Rectal smooth muscle tissue (tissue), 1 donor: ENCODE measurements at regions not wholly inside any gene's neighbourhood (a gene's known extent, or its start where the extent isn't known, plus 50 kb on each side); places are given as distances from the start of the nearest gene placed in this dataset.
"Not testable (repeated sequence)": the region's sequence is repeated elsewhere in the genome, so short reads cannot be mapped to it uniquely, and the experiment has no call there.

Source experiments
- H3K27ac ChIP-seq: one replicate; pipeline ENCODE4 v1.7.0; 2013; ENCODE audit warnings: low read depth, low read length, inconsistent platforms
- H3K27me3 ChIP-seq: one replicate; pipeline ENCODE4 v1.7.0; 2013; ENCODE audit warnings: low read length; ENCODE audit not compliant: control insufficient read depth, insufficient read depth
- H3K36me3 ChIP-seq: one replicate; pipeline ENCODE4 v1.7.0; 2013; ENCODE audit warnings: low read length; ENCODE audit not compliant: control insufficient read depth, insufficient read depth
- H3K4me1 ChIP-seq: one replicate; pipeline ENCODE4 v1.7.0; 2013; ENCODE audit warnings: low read length; ENCODE audit not compliant: control insufficient read depth, insufficient read depth
- H3K4me3 ChIP-seq: one replicate; pipeline ENCODE4 v1.7.0; 2013; ENCODE audit warnings: low read length
- H3K9ac ChIP-seq: one replicate; pipeline ENCODE4 v1.7.0; 2013; ENCODE audit warnings: low read length

- Histone ChIP-seq H3K27ac (no peak overlapping the region), H3K9ac (no peak overlapping the region), H3K4me3 (no peak overlapping the region), H3K4me1 (no peaks in the 10 kb centered on the region), H3K36me3 (no peaks in the 10 kb centered on the region), H3K27me3 (no peaks in the 10 kb centered on the region)
Measured at GRCh38 chr16:52114379-52114778, 432.6 kb downstream of the TOX3 start.

- H3K4me1 ChIP-seq = no peaks in the 10 kb centered on the region
- H3K4me3 ChIP-seq = no peak overlapping the region
- no peaks in the 10 kb centered on the region for H3K36me3 ChIP-seq
- H3K27ac ChIP-seq = no peak overlapping the region
- no peak overlapping the region for H3K9ac ChIP-seq
- H3K27me3 ChIP-seq = no peaks in the 10 kb centered on the region
Measured at GRCh38 chr16:52113533-52114183, 433.3 kb downstream of the TOX3 start.

- H3K4me3 ChIP-seq, H3K36me3 ChIP-seq, H3K27me3 ChIP-seq, H3K4me1 ChIP-seq, H3K9ac ChIP-seq, H3K27ac ChIP-seq: not testable (repeated sequence)
Measured at GRCh38 chr16:52104993-52105392, 441.9 kb downstream of the TOX3 start.

- no peaks in the 10 kb centered on the region for H3K36me3 ChIP-seq
- no peaks in the 10 kb centered on the region for H3K27me3 ChIP-seq
- no peak overlapping the region for H3K4me3 ChIP-seq
- H3K27ac ChIP-seq = no peak overlapping the region
- no peak overlapping the region for H3K9ac ChIP-seq
- H3K4me1 ChIP-seq = no peaks in the 10 kb centered on the region
Measured at GRCh38 chr16:52103791-52104190, 443.2 kb downstream of the TOX3 start.

DNA sequence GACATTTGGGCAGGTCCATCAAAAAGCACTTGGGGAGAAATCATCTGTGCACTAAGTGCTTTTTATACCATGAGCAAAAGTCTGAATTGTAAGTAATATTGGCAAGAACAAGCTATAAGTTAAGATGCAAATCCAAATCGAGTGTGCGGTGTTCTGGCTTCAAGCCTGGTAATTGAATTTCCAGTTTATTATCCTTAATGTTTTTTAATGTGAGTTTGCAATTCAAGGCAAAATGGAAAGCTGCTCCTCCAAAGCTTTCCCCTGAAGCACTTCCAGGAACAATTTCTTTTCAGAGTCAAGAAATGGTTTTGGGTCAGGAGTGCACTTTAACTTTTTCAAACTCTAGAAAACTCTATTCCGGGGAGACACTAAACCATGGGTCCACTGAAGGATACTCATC, 445.7 kb downstream of the TOX3 start:
- Histone ChIP-seq H3K4me3 (no peak overlapping the region), H3K4me1 (no peaks in the 10 kb centered on the region), H3K27me3 (no peaks in the 10 kb centered on the region), H3K27ac (no peak overlapping the region), H3K9ac (no peak overlapping the region), H3K36me3 (no peaks in the 10 kb centered on the region)

- Histone ChIP-seq H3K4me1 (no peaks in the 10 kb centered on the region), H3K4me3 (no peak overlapping the region), H3K36me3 (no peaks in the 10 kb centered on the region), H3K27me3 (no peaks in the 10 kb centered on the region), H3K27ac (no peak overlapping the region), H3K9ac (no peak overlapping the region)
Measured at GRCh38 chr16:52099382-52099781, 447.6 kb downstream of the TOX3 start.

GRCh38 chr16:52095471-52095870, 451.5 kb downstream of the TOX3 start:
- H3K36me3 ChIP-seq = no peaks in the 10 kb centered on the region
- no peak overlapping the region for H3K9ac ChIP-seq
- no peaks in the 10 kb centered on the region for H3K27me3 ChIP-seq
- no peak overlapping the region for H3K4me3 ChIP-seq
- no peak overlapping the region for H3K27ac ChIP-seq
- H3K4me1 ChIP-seq = no peaks in the 10 kb centered on the region

GRCh38 chr16:52092126-52092525, 454.8 kb downstream of the TOX3 start:
- Histone ChIP-seq H3K36me3 (no peaks in the 10 kb centered on the region), H3K27ac (no peak overlapping the region), H3K4me3 (no peak overlapping the region), H3K27me3 (no peaks in the 10 kb centered on the region), H3K4me1 (no peaks in the 10 kb centered on the region), H3K9ac (no peak overlapping the region)

GRCh38 chr16:52090080-52090479, 456.9 kb downstream of the TOX3 start:
- H3K9ac ChIP-seq = no peak overlapping the region
- no peaks in the 10 kb centered on the region for H3K4me1 ChIP-seq
- H3K4me3 ChIP-seq = no peak overlapping the region
- no peaks in the 10 kb centered on the region for H3K36me3 ChIP-seq
- H3K27me3 ChIP-seq = no peaks in the 10 kb centered on the region
- no peak overlapping the region for H3K27ac ChIP-seq

GRCh38 chr16:52089476-52089875, 457.5 kb downstream of the TOX3 start:
- Histone ChIP-seq H3K36me3 (no peaks in the 10 kb centered on the region), H3K4me1 (no peaks in the 10 kb centered on the region), H3K4me3 (no peak overlapping the region), H3K27me3 (no peaks in the 10 kb centered on the region), H3K9ac (no peak overlapping the region), H3K27ac (no peak overlapping the region)

- Histone ChIP-seq H3K4me3 (no peak overlapping the region), H3K27ac (no peak overlapping the region), H3K9ac (no peak overlapping the region), H3K4me1 (no peaks in the 10 kb centered on the region), H3K27me3 (no peaks in the 10 kb centered on the region), H3K36me3 (no peaks in the 10 kb centered on the region)
Measured at GRCh38 chr16:52086901-52087300, 460.0 kb downstream of the TOX3 start.

DNA sequence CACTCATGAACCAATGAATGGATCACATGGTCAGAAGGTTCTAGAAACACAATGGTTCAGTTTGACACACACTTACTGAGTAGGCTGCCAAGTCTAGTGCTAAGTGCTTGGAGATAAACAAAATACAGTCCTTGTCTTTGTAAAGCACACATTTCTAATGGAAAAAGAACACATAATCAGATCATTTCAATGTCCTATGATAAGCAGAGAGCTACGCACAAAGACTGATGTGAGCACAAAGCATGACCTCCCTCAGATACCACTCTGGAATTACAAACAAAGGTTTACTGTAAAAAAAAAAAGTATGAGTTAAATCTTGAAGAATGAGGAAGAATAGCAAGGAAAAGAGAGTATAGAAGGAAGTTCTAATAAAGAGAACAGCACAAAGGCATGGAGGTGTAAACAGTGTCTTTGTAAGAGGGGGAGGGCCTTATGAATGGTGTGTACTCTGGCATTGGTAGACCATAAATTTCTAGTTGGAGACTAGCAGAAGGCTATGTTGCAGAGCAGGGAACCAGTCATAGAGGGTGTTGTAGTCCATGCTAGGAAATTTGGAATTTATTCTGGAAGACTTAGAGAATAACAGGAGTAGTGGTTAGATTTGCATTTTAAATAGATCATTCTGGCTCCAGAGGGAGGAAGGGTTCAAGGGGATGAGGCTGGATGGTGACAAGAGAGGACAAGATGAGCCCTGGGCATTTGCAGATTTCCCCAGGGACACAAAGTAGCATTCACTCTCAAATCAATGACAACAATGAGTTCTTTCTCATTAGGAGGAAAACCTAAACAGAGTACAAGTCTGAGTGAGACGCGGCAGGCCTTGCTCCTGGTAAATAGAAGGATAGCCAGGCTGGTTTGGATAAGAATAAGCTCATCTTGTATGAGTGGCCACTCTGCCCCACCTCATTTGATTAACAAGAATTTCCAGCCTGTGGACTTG, 468.0 kb downstream of the TOX3 start:
- no peaks in the 10 kb centered on the region for H3K27me3 ChIP-seq
- no peaks in the 10 kb centered on the region for H3K36me3 ChIP-seq
- no peaks in the 10 kb centered on the region for H3K4me1 ChIP-seq
- H3K9ac ChIP-seq = no peak overlapping the region
- no peak overlapping the region for H3K4me3 ChIP-seq
- H3K27ac ChIP-seq = no peak overlapping the region

GRCh38 chr16:52077607-52078006, 469.3 kb downstream of the TOX3 start:
- no peak overlapping the region for H3K27ac ChIP-seq
- no peaks in the 10 kb centered on the region for H3K27me3 ChIP-seq

More at GRCh38 chr16:52077607-52078006, 469.3 kb downstream of the TOX3 start:
- Histone ChIP-seq H3K4me3 (no peak overlapping the region), H3K9ac (no peak overlapping the region), H3K4me1 (no peaks in the 10 kb centered on the region), H3K36me3 (no peaks in the 10 kb centered on the region)
